ENCODE measurements at regions not wholly inside any gene's neighbourhood (a gene's known extent, or its start where the extent isn't known, plus 50 kb on each side); places are given as distances from the start of the nearest gene placed in this dataset.

- TF ChIP-seq REST (IDR thresholded peaks at IDR 0.05; ENCODE audit: insufficient read depth in 1 of 2, low read depth in 2 of 2, low read length in 2 of 2) (no peak), POLR2AphosphoS5 (IDR thresholded peaks at IDR 0.05; ENCODE audit: low read depth, low read length) (no peak)
Observed at GRCh38 chr11:91047882-91048281, 825.0 kb upstream of the CHORDC1 start.
